ENCODE measurements at regions not wholly inside any gene's neighbourhood (a gene's known extent, or its start where the extent isn't known, plus 50 kb on each side); places are given as distances from the start of the nearest gene placed in this dataset.

- TF ChIP-seq CTCF (IDR thresholded peaks at IDR 0.05; ENCODE audit: insufficient read depth, low read length, poor library complexity, severe bottlenecking) (no peak), EZH2phosphoT487 (conservative IDR thresholded peaks at IDR 0.05; ENCODE audit: low read length) (no peak)
These were observed 300.9 kb upstream of the SOX2 start for GRCh38 chr3:181410870-181411269.

Data from SU-DHL-6 (cell line).